SU-DHL-6 (cell line): ENCODE measurements at regions not wholly inside any gene's neighbourhood (a gene's known extent, or its start where the extent isn't known, plus 50 kb on each side); places are given as distances from the start of the nearest gene placed in this dataset.

Experiments
- CTCF ChIP-seq: fragments of 200-600 bp; sonication (generic); IDR thresholded peaks from one replicate; pipeline ENCODE4 v1.5.1; 2017; ENCODE audit warnings: antibody characterized with exemption, mild to moderate bottlenecking, low read length, moderate library complexity; ENCODE audit not compliant: insufficient read depth, poor library complexity, severe bottlenecking
- EZH2phosphoT487 ChIP-seq: fragments of 200-600 bp; sonication (generic), shearing (Covaris generic); conservative IDR thresholded peaks from 2 replicates; pipeline ENCODE4 v1.6.1; 2018; ENCODE audit warnings: mild to moderate bottlenecking, antibody characterized with exemption, low read length, moderate library complexity, mixed read lengths

GRCh38 chr5:74143151-74143550 is 497.4 kb downstream of the ENC1 start:
- TF ChIP-seq CTCF = no peak
- no peak for TF ChIP-seq EZH2phosphoT487
